ENCODE measurements at regions not wholly inside any gene's neighbourhood (a gene's known extent, or its start where the extent isn't known, plus 50 kb on each side); places are given as distances from the start of the nearest gene placed in this dataset.

GRCh38 chr9:82164159-82164558, 175.6 kb downstream of the SPATA31D1 start:
- TF ChIP-seq ZSCAN16 (tag by site-specific recombination; IDR thresholded peaks at IDR 0.05) (no peak), ZNF449 (tag by site-specific recombination; IDR thresholded peaks at IDR 0.05) (no peak), ZNF843 (tag by site-specific recombination; IDR thresholded peaks at IDR 0.05) (no peak), EGR2 (tag by site-specific recombination; IDR thresholded peaks at IDR 0.05; ENCODE audit: low read depth) (no peak), ZNF26 (tag by site-specific recombination; IDR thresholded peaks at IDR 0.05) (no peak), ZBTB8A (tag by site-specific recombination; IDR thresholded peaks at IDR 0.05) (no peak), ZNF747 (tag by site-specific recombination; IDR thresholded peaks at IDR 0.05) (no peak), ZNF544 (tag by site-specific recombination; IDR thresholded peaks at IDR 0.05) (no peak), ZNF561 (tag by site-specific recombination; IDR thresholded peaks at IDR 0.05; ENCODE audit: borderline replicate concordance) (no peak), ZBTB11 (tag by site-specific recombination; conservative IDR thresholded peaks at IDR 0.05; ENCODE audit: low read depth) (no peak), ZNF211 (tag by site-specific recombination; IDR thresholded peaks at IDR 0.05; ENCODE audit: low read depth) (no peak), PRDM10 (tag by site-specific recombination; IDR thresholded peaks at IDR 0.05) (no peak), ZNF184 (tag by site-specific recombination; IDR thresholded peaks at IDR 0.05) (no peak), YY1 (tag by site-specific recombination; IDR thresholded peaks at IDR 0.05) (no peak), YY2 (tag by site-specific recombination; IDR thresholded peaks at IDR 0.05) (no peak), ZNF610 (tag by site-specific recombination; IDR thresholded peaks at IDR 0.05; ENCODE audit: borderline replicate concordance) (no peak), TCF7L2 (IDR thresholded peaks at IDR 0.05; ENCODE audit: borderline replicate concordance, low read depth, low read length) (no peak), ZNF654 (tag by site-specific recombination; IDR thresholded peaks at IDR 0.05; ENCODE audit: low read depth) (no peak)
- Histone ChIP-seq H3K27ac (ENCODE audit: extremely low read depth, low read depth, low read length) (no peak overlapping the region), H3K4me3 (ENCODE audit: low read depth, low read length) (no peak overlapping the region), H3K9me3 (ENCODE audit: control insufficient read depth, insufficient read depth, low read depth, low read length) (no peaks in the 10 kb centered on the region), H3K36me3 (ENCODE audit: control insufficient read depth in 2 of 2, insufficient read depth in 1 of 2, low read length in 2 of 2) (no peaks in the 10 kb centered on the region), H3K4me1 (ENCODE audit: control insufficient read depth, insufficient read depth, low read length) (no peaks in the 10 kb centered on the region)
- ChIA-PET POLR2A (no interaction called here), CTCF (no interaction called here)
